BJ (cell line): ENCODE measurements at regions not wholly inside any gene's neighbourhood (a gene's known extent, or its start where the extent isn't known, plus 50 kb on each side); places are given as distances from the start of the nearest gene placed in this dataset.

Experiments
- CTCF ChIA-PET: fragments of 350-600 bp; formaldehyde crosslinking; extraction: SDS; loops from one replicate; lab custom pipeline; 2021; ENCODE audit warnings: antibody characterized with exemption, inconsistent platforms; lab: Yijun Ruan, JAX
- POLR2A ChIA-PET: fragments of 300-600 bp; sonication (Branson Sonifier 250); formaldehyde crosslinking; extraction: SDS; loops from one replicate; lab custom pipeline; 2021; ENCODE audit warnings: antibody characterized with exemption; lab: Charles Lee
- DNase-seq: peaks from one replicate; pipeline ENCODE4 v3.0.0-alpha.2; 2011; ENCODE audit warnings: low read depth
- H3K27me3 ChIP-seq: 2 replicates; pipeline ENCODE4 v1.6.0; 2011; ENCODE audit warnings: low read length; ENCODE audit not compliant: control insufficient read depth, insufficient read depth
- H3K36me3 ChIP-seq: 2 replicates; pipeline ENCODE4 v1.5.1; 2011; ENCODE audit warnings: low read length; ENCODE audit not compliant: control insufficient read depth, insufficient read depth
- H3K4me3 ChIP-seq: 2 replicates; pipeline ENCODE4 v1.5.1; 2011; ENCODE audit warnings: low read depth, mild to moderate bottlenecking, control low read depth, low read length
- CTCF ChIP-seq: IDR thresholded peaks from 2 replicates; pipeline ENCODE4 v1.5.1; 2011; ENCODE audit warnings: low read depth, mild to moderate bottlenecking, control low read depth, inconsistent platforms, low read length, moderate library complexity; ENCODE audit not compliant: insufficient read depth

- peak overlapping the region; percentile 22 for H3K4me3 ChIP-seq
- peaks cover 42% of the 10 kb centered on the region for H3K27me3 ChIP-seq
- TF ChIP-seq CTCF = no peak
- no peaks in the 10 kb centered on the region for H3K36me3 ChIP-seq
- POLR2A ChIA-PET = interaction anchor here (0.6 kb wide), 1 partner anchor 45 kb away, joined by 4 read pairs; no protein-coding TSS in a partner anchor
- DNase-seq = no peak
- CTCF ChIA-PET = interaction anchor here (1.3 to 2.1 kb wide), 4 partner anchors 11 to 209 kb away, joined by 4 to 11 read pairs (median 4); no protein-coding TSS in a partner anchor
Observed at GRCh38 chr11:19344661-19345518, 104.1 kb upstream of the E2F8 start.

GRCh38 chr11:19342036-19342435, 101.3 kb upstream of the E2F8 start:
- CTCF ChIA-PET = no interaction called here

GRCh38 chr11:19338375-19338774, 97.6 kb upstream of the E2F8 start:
- TF ChIP-seq CTCF = no peak
- POLR2A ChIA-PET = no interaction called here
- Histone ChIP-seq H3K27me3 (peaks cover 20% of the 10 kb centered on the region), H3K4me3 (no peak overlapping the region), H3K36me3 (no peaks in the 10 kb centered on the region)
- DNase-seq = no peak
- CTCF ChIA-PET = interaction anchor here (1.2 to 1.9 kb wide), 3 partner anchors 12 to 215 kb away, joined by 3 to 13 read pairs (median 3); no protein-coding TSS in a partner anchor

More at GRCh38 chr11:19342036-19342435, 101.3 kb upstream of the E2F8 start:
- DNase-seq = no peak
- no peak for TF ChIP-seq CTCF
- H3K4me3 ChIP-seq = no peak overlapping the region
- POLR2A ChIA-PET = no interaction called here
- H3K36me3 ChIP-seq = no peaks in the 10 kb centered on the region
- H3K27me3 ChIP-seq = peaks cover 35% of the 10 kb centered on the region

DNA sequence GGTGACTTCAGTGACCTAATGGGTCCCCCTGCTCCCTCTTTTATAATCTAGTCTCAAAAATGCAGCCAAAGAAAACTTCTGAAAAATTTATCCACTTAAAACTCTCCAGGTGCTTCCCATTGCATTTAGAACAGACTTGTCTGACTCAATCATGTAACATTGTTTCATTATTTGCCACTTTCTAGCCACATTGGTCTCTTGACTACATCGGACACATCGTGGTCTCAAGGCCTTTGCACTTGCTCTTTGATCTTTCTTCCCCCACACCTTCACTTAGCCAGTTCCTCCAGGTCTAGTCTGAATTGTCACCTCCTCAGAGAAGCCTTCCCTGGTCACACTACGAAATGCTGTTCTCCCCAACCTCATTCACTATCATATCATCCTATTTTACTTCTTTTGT, 97.0 kb upstream of the E2F8 start:
- DNase-seq = no peak
- no peak for TF ChIP-seq CTCF
- POLR2A ChIA-PET = no interaction called here
- no peak overlapping the region for H3K4me3 ChIP-seq
- no peaks in the 10 kb centered on the region for H3K36me3 ChIP-seq
- peaks cover 20% of the 10 kb centered on the region for H3K27me3 ChIP-seq
- CTCF ChIA-PET = interaction anchor here (1.2 to 1.9 kb wide), 3 partner anchors 11 to 216 kb away, joined by 3 to 13 read pairs (median 3); no protein-coding TSS in a partner anchor

DNA sequence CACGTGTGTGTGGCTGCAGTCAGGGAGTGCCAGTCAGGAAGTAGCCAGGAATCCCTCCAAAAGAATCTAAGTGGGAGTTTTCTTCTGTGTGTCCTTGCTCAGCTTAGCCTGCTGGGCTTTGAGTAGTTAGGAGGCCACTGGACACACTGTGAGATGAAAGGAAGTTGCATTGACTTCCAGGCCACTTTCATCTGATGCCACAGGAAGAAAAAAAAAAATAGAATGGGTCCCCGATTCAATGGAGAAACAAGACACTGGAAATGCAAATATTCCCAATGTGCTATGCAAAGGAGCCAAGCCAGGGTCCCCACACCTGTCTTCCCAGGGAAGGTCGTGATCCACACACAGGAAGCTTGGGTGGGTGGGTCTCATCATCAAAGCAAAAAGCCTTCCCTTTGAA, 95.6 kb upstream of the E2F8 start:
- ChIA-PET CTCF (interaction anchor here (0.8 to 1.4 kb wide), 2 partner anchors 10 to 218 kb away, joined by 3 to 6 read pairs; no protein-coding TSS in a partner anchor), POLR2A (no interaction called here)
- peaks cover 20% of the 10 kb centered on the region for H3K27me3 ChIP-seq
- H3K4me3 ChIP-seq = no peak overlapping the region
- no peaks in the 10 kb centered on the region for H3K36me3 ChIP-seq
- no peak for DNase-seq
- TF ChIP-seq CTCF = no peak
